ENCODE measurements at regions not wholly inside any gene's neighbourhood (a gene's known extent, or its start where the extent isn't known, plus 50 kb on each side); places are given as distances from the start of the nearest gene placed in this dataset.

GRCh38 chr2:11060376-11061169 is 94.7 kb upstream of the SLC66A3 start:
- no peak for DNase-seq
- intact Hi-C loops (cut with DNase I): no loop called here

- DNase-seq: no peak
- intact Hi-C loops (cut with DNase I): no loop called here
Observed at GRCh38 chr2:11065833-11066485, 89.3 kb upstream of the SLC66A3 start.

- intact Hi-C loops (cut with DNase I): no loop called here
- peak in 1 of 42 donors; percentile 18 for DNase-seq
Observed at GRCh38 chr2:11067221-11068078, 87.8 kb upstream of the SLC66A3 start.

GRCh38 chr2:11068079-11068741 is 87.1 kb upstream of the SLC66A3 start:
- intact Hi-C loops (cut with DNase I): no loop called here
- DNase-seq: peak in 1 of 42 donors; percentile 8

GRCh38 chr2:11068856-11069526 is 86.3 kb upstream of the SLC66A3 start:
- intact Hi-C loops (cut with DNase I): no loop called here
- peak in 1 of 42 donors; percentile 21 for DNase-seq

GRCh38 chr2:11069566-11070185 is 85.6 kb upstream of the SLC66A3 start:
- DNase-seq: peak in 1 of 42 donors; percentile 16
- intact Hi-C loops (cut with DNase I): no loop called here

- DNase-seq: peak in 1 of 42 donors; percentile 33
- intact Hi-C loops (cut with DNase I): no loop called here
Observed at GRCh38 chr2:11071211-11071610, 84.1 kb upstream of the SLC66A3 start.

- intact Hi-C loops (cut with DNase I): no loop called here
Observed at GRCh38 chr2:11071939-11072338, 83.3 kb upstream of the SLC66A3 start.

GRCh38 chr2:11072550-11072949 is 82.7 kb upstream of the SLC66A3 start:
- intact Hi-C loops (cut with DNase I): no loop called here
- DNase-seq: peak in 1 of 42 donors; percentile 28

More at GRCh38 chr2:11071939-11072338, 83.3 kb upstream of the SLC66A3 start:
- peak in 1 of 42 donors; percentile 25 for DNase-seq

- DNase-seq: peak in 6 of 42 donors; percentile 11 to 54 (median 29)
- intact Hi-C loops (cut with DNase I): no loop called here
Observed at GRCh38 chr2:11073251-11073650, 82.0 kb upstream of the SLC66A3 start.

GRCh38 chr2:11073776-11074175 is 81.5 kb upstream of the SLC66A3 start:
- DNase-seq: peak in 1 of 42 donors; percentile 13
- intact Hi-C loops (cut with DNase I): no loop called here

- intact Hi-C loops (cut with DNase I): no loop called here
- peak in 1 of 42 donors; percentile 36 for DNase-seq
Observed at GRCh38 chr2:11074246-11074820, 80.9 kb upstream of the SLC66A3 start.

GRCh38 chr2:11075221-11075620 is 80.0 kb upstream of the SLC66A3 start:
- intact Hi-C loops (cut with DNase I): no loop called here
- DNase-seq: no peak

GRCh38 chr2:11077411-11077810 is 77.9 kb upstream of the SLC66A3 start:
- DNase-seq: peak in 1 of 42 donors; percentile 31
- intact Hi-C loops (cut with DNase I): no loop called here

GRCh38 chr2:11079136-11079824 is 76.0 kb upstream of the SLC66A3 start:
- intact Hi-C loops (cut with DNase I): no loop called here
- DNase-seq: peak in 1 of 42 donors; percentile 24

GRCh38 chr2:11080253-11081115 is 74.8 kb upstream of the SLC66A3 start:
- peak in 17 of 42 donors; percentile 4 to 60 (median 30) for DNase-seq
- intact Hi-C loops (cut with DNase I): no loop called here
